ENCODE measurements at regions not wholly inside any gene's neighbourhood (a gene's known extent, or its start where the extent isn't known, plus 50 kb on each side); places are given as distances from the start of the nearest gene placed in this dataset.
"Not testable (repeated sequence)": the region's sequence is repeated elsewhere in the genome, so short reads cannot be mapped to it uniquely, and the experiment has no call there.

- not testable (repeated sequence) for DNase-seq (ENCODE audit: low spot score)
These were observed 1652.9 kb upstream of the PCDH10 start for GRCh38 chr4:131496211-131496610.

- DNase-seq (ENCODE audit: low spot score) = no peak
These were observed 1649.8 kb upstream of the PCDH10 start for GRCh38 chr4:131499141-131499873.

DNA sequence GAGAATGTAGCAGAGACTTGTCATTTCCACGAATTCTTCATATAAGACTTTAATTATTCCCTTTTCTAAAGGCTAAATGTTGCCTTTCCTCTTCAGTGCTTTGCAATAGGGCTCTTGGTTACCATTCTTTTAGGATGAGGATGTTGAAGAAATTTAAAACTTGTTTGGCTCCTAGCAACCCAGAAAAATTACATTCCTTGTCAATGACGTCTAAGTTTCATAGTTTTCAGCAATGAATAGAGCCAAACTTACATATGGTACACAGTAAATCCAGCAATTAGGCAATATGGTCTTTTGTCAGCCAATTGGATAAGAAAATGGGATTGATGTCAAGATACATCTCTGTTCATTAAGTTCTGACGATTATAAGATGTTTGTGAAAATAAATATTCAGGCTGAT is 1639.6 kb upstream of the PCDH10 start:
- DNase-seq (ENCODE audit: low spot score) = no peak

DNA sequence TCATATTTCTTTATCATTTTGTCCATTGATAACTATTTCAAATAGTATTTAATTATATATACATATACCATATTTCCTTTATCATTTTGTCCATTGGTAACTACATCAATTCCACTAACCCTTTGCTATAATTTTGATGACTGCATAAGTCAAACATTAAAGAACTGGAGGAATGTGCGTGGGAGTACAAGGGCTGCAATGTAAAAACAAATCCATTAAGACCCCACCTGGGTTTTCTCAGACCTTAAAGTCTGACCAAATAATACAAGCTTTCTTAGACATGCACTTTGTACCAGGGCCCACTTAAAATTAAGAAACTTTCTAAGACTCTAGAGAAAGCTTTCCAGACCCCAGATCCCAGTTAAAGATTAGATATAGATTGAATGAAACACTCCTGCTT is 1622.4 kb upstream of the PCDH10 start:
- DNase-seq (ENCODE audit: low spot score) = no peak

DNA sequence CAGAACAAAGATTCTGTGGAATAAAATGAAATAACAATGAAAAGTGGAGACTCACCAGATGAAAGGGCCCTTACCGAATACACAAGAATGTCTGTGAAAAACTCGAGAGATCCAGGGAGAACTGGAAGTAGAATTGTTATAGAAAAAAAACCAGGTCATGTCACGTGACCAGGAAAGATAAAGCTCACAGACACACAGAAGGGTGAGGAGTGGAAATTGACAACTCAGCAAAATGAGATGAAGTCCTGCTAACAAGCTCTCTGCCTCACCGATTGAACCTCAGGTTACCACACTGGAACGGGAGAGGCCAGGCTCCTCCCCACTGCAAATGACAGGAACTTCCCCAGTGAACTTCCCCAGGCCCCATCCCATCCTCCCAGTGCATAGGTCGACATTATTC is 1618.0 kb upstream of the PCDH10 start:
- peak; percentile 0 for DNase-seq (ENCODE audit: low spot score)

- DNase-seq (ENCODE audit: low spot score) = no peak
These were observed 1614.0 kb upstream of the PCDH10 start for GRCh38 chr4:131534944-131535645.

- no peak for DNase-seq (ENCODE audit: low spot score)
These were observed 1608.8 kb upstream of the PCDH10 start for GRCh38 chr4:131540256-131540655.

- no peak for DNase-seq (ENCODE audit: low spot score)
These were observed 1601.5 kb upstream of the PCDH10 start for GRCh38 chr4:131547506-131547981.

GRCh38 chr4:131551306-131551705 is 1597.8 kb upstream of the PCDH10 start:
- no peak for DNase-seq (ENCODE audit: low spot score)

DNA sequence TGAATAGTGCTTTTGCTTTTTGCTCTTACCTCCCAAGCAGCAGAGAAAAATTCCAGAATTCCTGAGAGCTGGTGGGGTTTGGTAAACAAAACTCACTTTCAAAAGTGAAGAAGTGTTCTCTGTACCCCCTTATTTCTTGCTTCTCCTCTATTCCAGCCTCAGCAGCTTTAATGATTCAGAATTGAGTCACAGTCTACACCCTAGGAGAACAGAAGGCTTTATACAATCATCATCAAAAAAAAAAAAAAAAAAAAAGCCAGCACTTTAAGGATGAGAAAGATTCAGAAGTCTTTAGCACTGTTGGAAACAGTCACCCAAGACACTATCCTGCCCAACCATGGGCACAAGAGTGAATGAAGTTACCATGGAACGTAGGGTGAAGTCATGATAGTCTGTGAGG is 1583.1 kb upstream of the PCDH10 start:
- DNase-seq (ENCODE audit: low spot score) = no peak

DNA sequence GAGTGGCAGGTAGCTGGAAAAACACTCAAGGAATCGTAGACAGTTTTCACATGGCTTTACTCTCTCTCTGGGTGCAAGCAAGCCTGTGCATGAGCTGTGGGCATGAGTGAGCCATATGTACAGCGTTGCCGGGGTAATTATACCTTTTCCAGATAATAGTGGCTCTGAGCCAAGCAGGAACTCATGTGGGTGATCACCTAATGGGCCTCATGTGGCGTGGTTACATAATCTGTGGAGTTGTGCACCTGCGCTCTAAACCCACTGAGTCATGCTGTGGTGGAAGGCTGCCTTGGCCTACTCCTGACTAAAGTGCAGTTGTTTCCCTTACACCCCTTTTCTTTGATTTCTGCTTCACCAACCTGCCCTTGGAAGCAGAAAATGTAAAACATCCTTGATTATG is 1564.5 kb upstream of the PCDH10 start:
- no peak for DNase-seq (ENCODE audit: low spot score)

GRCh38 chr4:131595140-131595539 is 1554.0 kb upstream of the PCDH10 start:
- DNase-seq (ENCODE audit: low spot score) = no peak

GRCh38 chr4:131603705-131604104 is 1545.4 kb upstream of the PCDH10 start:
- no peak for DNase-seq (ENCODE audit: low spot score)

DNA sequence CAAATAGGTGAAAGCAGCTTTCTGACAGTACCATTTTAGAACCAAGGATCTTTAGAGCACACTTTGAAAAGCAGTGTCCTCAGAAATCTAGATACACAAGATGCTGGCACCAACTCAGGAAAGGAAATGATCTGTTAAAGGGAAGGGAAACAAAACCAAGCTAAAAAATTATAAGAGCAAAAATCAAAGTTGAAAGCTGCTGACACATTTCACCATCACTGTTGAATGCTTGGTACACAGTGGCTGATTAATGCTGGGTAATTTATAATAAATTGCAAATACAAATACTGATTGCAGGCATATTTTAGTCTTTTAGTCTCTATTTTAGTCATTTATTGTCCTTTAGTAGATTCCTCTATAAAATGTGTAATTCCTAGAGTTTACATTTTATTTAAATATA is 1540.1 kb upstream of the PCDH10 start:
- DNase-seq (ENCODE audit: low spot score) = no peak

DNA sequence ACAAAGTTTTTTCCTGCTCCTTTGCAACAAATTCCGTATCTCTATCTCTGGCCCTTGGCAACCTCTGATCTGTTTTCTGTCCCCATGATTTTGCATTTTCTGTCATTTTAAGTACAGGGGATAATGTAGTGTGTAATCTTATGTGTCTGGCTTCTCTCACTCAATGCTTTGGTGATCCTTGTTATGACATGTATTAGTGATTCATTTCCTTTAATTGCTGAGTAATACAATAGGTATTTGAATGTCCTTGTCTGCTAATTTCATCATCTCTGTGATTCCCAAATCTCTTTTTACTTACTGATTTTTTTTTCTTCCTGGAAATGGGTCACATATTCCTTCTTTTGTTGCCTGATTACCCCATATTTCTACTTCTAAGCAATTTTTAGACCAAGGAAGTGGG is 1538.6 kb upstream of the PCDH10 start:
- DNase-seq (ENCODE audit: low spot score) = not testable (repeated sequence)

DNA sequence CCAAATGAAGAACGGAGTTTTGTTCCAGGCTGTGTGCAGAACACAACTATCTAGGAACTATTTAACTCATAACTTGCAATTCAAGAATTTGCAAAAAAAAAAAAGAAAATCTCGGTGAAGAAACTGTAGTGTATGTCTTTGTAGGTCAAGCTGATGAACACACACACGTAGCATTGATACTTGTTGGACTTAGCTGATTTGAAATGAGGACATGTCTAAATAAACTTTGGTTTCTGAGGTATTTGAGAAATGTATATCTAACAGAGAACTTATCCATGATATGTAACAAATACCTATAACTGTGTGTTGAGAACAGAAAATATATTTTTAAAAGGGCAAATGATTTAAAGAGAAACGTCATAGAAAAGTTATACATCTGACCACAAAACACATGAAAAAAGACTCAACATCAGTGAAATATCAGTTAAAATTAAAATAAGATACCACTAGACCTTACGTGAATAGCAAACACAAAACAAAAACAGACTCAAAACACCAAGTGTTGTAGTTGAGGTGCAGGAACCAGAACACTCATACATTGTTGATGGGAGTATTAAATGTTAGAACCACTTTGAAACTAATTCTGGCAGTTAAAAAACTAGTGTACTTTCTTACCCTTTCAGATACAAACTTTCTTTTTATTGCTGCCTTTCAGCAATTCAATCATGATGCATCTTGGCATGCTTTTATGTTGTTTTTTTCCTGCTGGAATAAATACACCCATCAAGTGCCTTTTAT is 1535.8 kb upstream of the PCDH10 start:
- no peak for DNase-seq (ENCODE audit: low spot score)

DNA sequence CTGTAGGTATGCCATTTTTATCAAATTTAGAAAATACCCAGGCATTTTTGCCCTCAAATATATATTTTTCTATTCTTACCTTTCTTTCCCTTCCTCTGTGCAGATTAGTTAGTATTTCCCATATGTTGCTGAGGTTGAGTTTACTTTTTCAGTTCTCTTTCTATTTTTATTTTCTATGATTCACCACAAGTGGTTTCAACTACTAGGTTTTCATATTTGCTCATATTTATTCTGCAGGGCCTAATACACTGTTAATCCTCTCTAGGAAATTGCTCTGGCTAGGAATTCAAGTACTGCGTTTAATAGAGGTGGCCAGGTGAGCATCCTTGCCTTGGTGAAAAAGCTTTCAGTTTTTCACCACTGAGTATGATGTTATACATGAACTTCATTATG is 1535.3 kb upstream of the PCDH10 start:
- DNase-seq (ENCODE audit: low spot score) = no peak

GRCh38 chr4:131632877-131633276 is 1516.2 kb upstream of the PCDH10 start:
- no peak for DNase-seq (ENCODE audit: low spot score)

DNA sequence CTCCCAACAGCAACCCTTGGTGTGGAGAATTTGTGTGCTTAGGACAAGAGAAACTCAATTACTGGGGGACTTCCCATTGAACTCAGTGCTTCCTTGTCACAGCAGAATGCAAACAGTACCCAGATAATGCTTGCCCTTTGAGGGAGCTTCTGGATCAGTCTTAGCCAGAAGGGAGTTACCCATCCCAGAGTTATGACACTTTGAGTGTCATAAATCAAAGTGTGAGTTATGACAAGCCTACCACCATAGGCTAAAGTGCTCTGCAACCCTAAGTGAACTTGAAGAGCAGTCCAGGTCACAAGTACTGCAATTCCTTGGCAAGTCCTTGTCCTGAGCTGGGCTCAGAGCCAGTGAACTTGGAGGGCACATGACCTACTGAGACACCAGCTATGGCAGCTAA is 1513.9 kb upstream of the PCDH10 start:
- no peak for DNase-seq (ENCODE audit: low spot score)

DNA sequence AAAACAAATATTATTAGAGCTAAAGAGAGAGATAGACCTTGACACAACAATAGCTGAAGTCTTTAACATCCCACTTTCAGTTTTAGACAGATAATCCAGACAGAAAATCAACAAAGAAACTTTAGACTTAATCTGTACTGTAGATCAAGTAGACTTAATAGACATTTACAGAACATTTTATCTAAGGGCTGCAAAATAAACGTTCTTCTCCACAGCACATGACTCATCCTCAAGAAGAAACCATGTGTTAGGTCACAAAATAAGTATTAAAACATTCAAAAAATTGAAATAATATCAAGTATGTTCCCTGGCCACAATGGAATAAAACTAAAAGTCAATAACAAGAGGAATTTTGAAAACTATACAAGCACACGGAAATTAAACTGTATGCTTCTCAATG is 1510.3 kb upstream of the PCDH10 start:
- DNase-seq (ENCODE audit: low spot score) = no peak

DNA sequence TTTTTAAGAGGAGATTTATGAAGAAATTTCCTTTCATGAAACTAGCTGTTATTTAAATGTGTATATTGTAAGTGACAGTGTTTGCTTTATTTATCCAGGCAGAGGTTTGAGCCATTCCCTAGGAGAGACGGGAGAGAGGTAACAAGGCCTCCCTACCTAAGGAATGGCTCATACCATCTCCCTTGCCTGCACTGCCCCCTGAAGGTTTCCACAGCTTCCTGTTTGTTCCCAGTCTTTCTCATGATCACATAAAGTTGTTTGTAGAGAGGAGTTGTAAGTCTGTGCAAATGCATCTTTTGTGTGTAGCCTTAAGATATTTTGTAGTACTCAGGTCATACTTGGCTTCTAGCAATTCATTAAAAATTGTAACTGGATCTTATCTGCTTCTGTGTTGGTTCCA is 1504.5 kb upstream of the PCDH10 start:
- peak; percentile 0 for DNase-seq (ENCODE audit: low spot score)

- no peak for DNase-seq (ENCODE audit: low spot score)
These were observed 1499.9 kb upstream of the PCDH10 start for GRCh38 chr4:131649227-131649626.

DNA sequence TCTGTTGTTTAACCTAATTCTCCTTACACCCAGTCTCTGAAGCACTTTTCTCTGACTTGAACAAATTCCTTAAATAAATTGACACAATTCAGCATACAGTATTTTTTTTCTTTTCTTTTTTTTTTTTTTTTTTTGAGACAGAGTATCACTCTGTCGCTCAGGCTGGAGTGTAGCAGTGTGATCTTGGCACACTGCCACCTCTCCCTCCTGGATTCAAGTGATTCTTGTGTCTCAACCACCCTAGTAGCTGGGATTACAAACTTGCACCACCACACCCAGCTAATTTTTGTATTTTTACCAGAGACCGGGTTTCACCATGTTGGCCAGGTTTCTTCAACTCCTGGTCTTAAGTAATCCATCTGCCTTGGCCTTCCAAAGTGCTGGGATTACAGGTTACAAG is 1498.1 kb upstream of the PCDH10 start:
- DNase-seq (ENCODE audit: low spot score) = no peak

Data from HuH-7 (cell line).